Stimulated activated CD4-positive, alpha-beta T cell treated with anti-CD3 and anti-CD28 coated beads, TNF-alpha, amount 100 ng/mL, for 48 hours (primary cell): ENCODE measurements at regions not wholly inside any gene's neighbourhood (a gene's known extent, or its start where the extent isn't known, plus 50 kb on each side); places are given as distances from the start of the nearest gene placed in this dataset.
"Not testable (repeated sequence)": the region's sequence is repeated elsewhere in the genome, so short reads cannot be mapped to it uniquely, and the experiment has no call there.

ENCODE experiments used
- DNase-seq, 3 donors: peaks; one replicate each; pipeline ENCODE4 v3.0.0-alpha.2; 2020; ENCODE audit warnings: low read depth in 3 of 3

DNA sequence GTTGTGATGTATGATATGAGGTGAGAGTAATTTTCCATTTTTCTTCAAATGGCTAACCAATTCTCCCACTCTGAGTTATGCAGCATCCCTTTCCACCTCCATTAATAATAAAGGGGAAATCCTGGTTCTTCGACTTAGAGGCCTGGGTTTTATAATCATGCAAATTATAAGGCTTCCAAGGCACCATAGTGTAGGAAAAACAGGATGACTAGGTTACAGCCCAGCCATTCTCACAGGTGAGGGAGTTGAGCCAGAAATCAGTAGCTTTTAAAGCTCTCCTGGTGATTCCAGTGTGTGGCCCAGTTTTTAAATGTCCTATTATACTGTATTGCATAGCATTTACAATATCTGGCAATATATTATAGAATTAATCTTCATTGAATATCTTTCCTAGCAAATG is 203.1 kb downstream of the ARHGEF9 start:
- no peak for DNase-seq

- no peak for DNase-seq
Measured at GRCh38 chrX:63581398-63581797, 203.6 kb downstream of the ARHGEF9 start.

DNA sequence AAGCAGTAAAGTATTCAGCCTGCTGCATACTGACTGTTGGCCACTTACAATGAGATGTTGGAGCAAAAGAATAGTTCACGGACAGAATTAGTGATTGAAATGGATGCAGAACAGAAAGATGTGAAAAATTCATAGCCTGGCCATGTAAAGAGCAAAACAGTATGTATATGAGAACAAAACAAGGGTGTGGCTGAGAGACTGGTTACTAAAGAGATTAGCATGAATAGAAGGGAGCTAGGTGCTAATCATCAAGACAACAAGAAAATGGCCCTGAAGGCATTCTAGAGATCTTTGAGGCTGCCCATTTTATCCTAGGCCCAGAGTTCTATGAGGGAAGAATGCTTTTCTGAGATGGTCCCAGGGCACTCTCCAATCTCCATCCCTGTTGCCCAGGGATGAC is 208.5 kb downstream of the ARHGEF9 start:
- no peak for DNase-seq

DNA sequence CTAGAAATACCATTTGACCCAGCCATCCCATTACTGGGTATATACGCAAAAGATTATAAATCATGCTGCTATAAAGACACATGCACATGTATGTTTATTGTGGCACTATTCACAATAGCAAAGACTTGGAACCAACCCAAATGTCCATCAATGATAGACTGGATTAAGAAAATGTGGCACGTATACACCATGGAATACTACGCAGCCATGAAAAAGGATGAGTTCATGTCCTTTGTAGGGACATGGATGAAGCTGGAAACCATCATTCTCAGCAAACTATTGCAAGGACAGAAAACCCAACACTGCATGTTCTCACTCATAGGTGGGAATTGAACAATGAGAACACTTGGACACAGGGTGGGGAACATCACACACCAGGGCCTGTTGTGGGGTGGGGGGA is 209.3 kb downstream of the ARHGEF9 start:
- not testable (repeated sequence) for DNase-seq

DNA sequence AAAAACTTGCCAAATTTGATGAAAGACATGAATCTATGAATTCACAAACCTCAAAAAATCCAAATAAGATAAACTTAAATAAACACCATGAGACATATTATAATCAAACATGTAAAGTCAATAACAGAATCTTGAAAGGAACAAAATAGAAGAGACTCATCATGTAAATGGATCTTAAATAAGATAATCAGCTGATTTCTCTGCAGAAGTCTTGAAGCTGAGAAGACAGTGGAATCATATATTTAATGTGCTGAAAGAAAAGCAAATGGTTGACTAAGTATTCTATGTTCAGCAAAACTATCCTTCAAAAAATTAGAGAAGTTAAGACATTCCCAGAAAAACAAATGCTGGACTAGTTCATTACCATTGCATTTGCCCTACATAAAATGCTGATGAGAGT is 215.7 kb upstream of the SPIN4 start:
- no peak for DNase-seq

DNA sequence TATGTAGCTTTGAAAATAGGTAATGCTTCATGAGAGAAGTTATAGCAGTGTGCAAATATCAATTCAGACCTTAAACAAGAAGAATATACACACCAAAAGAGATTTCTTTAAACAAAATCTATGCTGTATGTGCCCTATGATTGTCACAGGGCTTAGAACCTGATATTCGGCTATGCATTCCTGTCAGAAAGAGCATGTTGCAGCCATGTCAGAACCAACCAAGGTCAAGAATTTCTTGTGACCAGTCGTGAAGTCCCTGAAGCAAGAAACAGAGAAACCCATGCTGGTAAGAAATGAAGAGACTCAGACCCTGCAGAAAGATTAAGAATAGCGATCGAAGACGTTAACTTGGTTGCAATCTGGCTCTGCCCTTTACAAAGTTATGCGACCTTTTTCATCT is 210.3 kb upstream of the SPIN4 start:
- no peak for DNase-seq

GRCh38 chrX:63560601-63561218 is 209.6 kb upstream of the SPIN4 start:
- DNase-seq: peak; percentile 18 to 20 (median 19)

- DNase-seq: no peak
Measured at GRCh38 chrX:63551856-63552255, 200.7 kb upstream of the SPIN4 start.

GRCh38 chrX:63530654-63531053 is 179.5 kb upstream of the SPIN4 start:
- DNase-seq: no peak

GRCh38 chrX:63529961-63530360 is 178.8 kb upstream of the SPIN4 start:
- DNase-seq: no peak

- DNase-seq: no peak
Measured at GRCh38 chrX:63526863-63527262, 175.7 kb upstream of the SPIN4 start.

DNA sequence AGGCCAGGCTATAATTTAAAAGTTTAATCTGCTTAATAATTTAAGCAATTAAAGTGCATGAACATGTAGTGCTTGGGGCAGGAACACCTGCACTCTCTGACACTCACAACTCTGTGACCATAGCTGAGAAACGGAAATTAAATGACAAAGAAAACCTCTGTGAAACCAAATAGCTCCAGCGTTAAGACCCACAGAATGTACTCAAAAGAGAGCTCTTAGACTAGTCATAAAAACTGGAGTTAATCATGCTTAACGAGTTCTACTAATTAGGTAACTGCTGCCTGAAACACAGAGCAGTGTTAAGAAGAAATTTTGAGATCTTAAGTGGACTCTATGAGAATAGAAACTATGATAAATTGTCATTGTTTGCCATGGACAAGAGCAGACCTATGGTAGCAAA is 174.4 kb upstream of the SPIN4 start:
- no peak for DNase-seq

GRCh38 chrX:63519368-63519767 is 168.2 kb upstream of the SPIN4 start:
- not testable (repeated sequence) for DNase-seq

GRCh38 chrX:63514569-63515080 is 163.5 kb upstream of the SPIN4 start:
- no peak for DNase-seq

DNA sequence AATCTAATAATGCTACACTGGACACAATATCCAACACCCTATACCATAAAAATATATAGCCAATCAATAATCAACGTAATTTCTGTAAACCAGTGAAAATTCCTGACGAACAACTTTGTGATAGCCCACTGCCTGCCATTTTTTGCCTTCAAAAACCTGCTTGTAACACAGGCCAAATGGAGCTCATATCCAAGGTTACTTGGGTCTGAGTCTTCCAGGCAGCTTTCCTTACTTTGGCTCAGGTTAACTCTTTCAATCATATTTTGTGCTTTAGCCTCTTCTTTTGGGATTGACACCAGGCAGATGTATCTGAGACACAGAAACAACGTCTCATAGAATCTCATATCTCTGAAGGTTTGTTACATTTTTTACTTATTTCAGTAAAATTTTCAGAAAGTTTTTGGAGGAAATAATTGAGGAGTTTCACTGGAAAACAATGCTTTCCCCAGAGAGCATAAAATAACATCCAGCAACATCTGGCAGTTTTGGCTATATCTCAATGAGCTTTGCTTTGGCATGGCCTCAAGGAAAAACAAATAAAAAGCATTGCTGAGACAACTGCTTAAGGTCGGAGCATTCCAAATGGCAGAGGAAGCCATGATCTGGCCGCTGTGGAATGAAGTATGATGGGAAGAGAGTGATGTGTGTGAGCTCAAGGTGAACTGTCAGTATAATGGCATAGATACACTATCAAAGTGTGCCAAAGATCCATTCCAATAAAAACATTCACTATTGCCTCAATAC is 162.9 kb upstream of the SPIN4 start:
- DNase-seq: no peak

- no peak for DNase-seq
Measured at GRCh38 chrX:63511361-63511760, 160.2 kb upstream of the SPIN4 start.

DNA sequence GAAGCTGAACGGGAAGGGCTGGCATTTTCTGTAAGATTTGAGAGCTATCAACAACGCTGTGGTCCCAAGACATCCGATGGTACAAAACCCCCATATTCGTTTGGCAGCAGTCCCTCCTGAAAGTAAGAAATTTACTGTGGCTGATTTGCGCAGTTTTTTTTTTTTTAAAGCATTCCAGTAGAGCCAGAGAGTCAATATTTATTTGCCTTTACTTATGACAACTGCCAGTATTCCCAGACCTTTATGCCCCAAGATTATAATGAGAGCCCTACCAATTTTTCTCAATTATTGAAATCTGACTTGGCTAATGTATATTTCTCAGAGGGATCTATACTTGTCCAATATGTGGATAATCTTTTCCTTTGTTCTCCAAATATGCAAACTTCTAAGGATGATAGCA is 157.5 kb upstream of the SPIN4 start:
- no peak for DNase-seq

GRCh38 chrX:63506320-63506719 is 155.2 kb upstream of the SPIN4 start:
- no peak for DNase-seq

DNA sequence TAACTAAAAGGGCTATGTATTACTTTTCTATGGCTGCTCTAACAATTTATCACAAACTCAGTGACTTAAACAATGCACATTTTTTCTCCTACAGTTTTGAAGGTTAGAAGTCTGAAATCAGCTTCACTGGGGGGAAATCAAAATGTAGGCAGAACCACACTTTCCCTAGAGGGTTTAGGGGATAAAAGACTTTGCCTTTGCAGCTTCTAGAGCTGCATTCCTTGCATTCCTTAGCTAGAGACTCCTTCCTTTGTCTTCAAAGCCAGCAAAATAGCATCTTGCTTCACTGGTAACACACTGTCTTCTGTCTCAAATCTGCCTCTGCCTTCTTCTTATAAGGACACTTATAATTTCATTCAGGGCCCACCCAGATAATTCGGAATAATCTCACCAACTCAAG is 152.4 kb upstream of the SPIN4 start:
- DNase-seq: no peak

GRCh38 chrX:63488546-63489373 is 137.6 kb upstream of the SPIN4 start:
- no peak for DNase-seq

DNA sequence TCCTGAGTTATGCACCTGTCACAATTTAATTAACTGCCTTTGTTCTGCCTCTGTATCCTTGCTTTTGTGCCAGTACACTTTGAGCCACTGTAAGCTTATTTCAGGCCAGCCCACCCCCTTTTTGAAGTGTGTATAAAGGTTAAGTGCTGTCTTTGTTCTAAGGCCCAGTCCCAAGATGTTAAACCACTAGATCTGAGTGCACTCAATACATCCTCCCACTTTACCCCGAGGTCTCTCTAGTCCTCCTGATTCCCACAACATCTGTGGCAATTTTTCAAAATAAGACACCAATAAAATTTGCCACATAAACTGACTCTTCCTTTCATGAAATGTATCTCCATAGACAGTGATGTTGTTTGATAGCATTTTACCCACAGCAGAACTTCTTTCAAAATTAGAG is 124.1 kb upstream of the SPIN4 start:
- DNase-seq: no peak

- no peak for DNase-seq
Measured at GRCh38 chrX:63471004-63471403, 119.9 kb upstream of the SPIN4 start.

- DNase-seq: no peak
Measured at GRCh38 chrX:63470506-63470905, 119.4 kb upstream of the SPIN4 start.
